ENCODE measurements at regions not wholly inside any gene's neighbourhood (a gene's known extent, or its start where the extent isn't known, plus 50 kb on each side); places are given as distances from the start of the nearest gene placed in this dataset.

DNA sequence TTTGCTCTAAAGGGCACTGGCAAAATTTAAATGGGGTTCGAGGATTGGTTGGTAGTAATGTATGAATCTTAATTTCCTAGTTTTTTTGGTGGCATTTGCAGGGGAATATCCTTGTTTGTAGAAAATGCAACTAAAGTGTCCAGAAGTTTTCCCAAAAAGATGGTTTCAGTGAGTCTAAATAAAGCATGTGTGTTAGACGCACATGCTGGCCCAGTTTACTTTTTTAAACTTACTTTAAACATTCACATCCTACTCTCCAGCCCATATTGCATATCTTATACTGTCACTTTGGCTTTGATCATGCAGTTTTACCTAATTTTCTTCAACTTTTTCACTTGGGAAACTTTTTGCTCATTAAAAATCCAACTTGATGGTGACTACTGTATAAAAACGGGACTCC is 744.0 kb upstream of the CELF2 start:
- TF ChIP-seq, protein P1, sequence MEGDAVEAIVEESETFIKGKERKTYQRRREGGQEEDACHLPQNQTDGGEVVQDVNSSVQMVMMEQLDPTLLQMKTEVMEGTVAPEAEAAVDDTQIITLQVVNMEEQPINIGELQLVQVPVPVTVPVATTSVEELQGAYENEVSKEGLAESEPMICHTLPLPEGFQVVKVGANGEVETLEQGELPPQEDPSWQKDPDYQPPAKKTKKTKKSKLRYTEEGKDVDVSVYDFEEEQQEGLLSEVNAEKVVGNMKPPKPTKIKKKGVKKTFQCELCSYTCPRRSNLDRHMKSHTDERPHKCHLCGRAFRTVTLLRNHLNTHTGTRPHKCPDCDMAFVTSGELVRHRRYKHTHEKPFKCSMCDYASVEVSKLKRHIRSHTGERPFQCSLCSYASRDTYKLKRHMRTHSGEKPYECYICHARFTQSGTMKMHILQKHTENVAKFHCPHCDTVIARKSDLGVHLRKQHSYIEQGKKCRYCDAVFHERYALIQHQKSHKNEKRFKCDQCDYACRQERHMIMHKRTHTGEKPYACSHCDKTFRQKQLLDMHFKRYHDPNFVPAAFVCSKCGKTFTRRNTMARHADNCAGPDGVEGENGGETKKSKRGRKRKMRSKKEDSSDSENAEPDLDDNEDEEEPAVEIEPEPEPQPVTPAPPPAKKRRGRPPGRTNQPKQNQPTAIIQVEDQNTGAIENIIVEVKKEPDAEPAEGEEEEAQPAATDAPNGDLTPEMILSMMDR (IDR thresholded peaks at IDR 0.05; ENCODE audit: low read depth, low read length, poor library complexity, severe bottlenecking) = no peak
- no peak for TF ChIP-seq EZH2phosphoT487 (IDR thresholded peaks at IDR 0.05; ENCODE audit: borderline replicate concordance, low read length)

Data from DOHH2 (cell line).